ENCODE measurements at regions not wholly inside any gene's neighbourhood (a gene's known extent, or its start where the extent isn't known, plus 50 kb on each side); places are given as distances from the start of the nearest gene placed in this dataset.

GRCh38 chr12:108037960-108038359, 91.1 kb upstream of the WSCD2 start:
- no peak for DNase-seq (ENCODE audit: low read depth)

GRCh38 chr12:108039794-108040193, 89.3 kb upstream of the WSCD2 start:
- no peak for DNase-seq (ENCODE audit: low read depth)

GRCh38 chr12:108040947-108041346, 88.1 kb upstream of the WSCD2 start:
- no peak for DNase-seq (ENCODE audit: low read depth)

GRCh38 chr12:108043286-108043685, 85.8 kb upstream of the WSCD2 start:
- no peak for DNase-seq (ENCODE audit: low read depth)

GRCh38 chr12:108043750-108044533, 85.1 kb upstream of the WSCD2 start:
- no peak for DNase-seq (ENCODE audit: low read depth)

- DNase-seq (ENCODE audit: low read depth), result no peak
These were observed 83.0 kb upstream of the WSCD2 start for GRCh38 chr12:108046135-108046534.

- no peak for DNase-seq (ENCODE audit: low read depth)
These were observed 82.4 kb upstream of the WSCD2 start for GRCh38 chr12:108046650-108047049.

- no peak for DNase-seq (ENCODE audit: low read depth)
These were observed 82.0 kb upstream of the WSCD2 start for GRCh38 chr12:108047071-108047550.

- DNase-seq (ENCODE audit: low read depth), result no peak
These were observed 80.4 kb upstream of the WSCD2 start for GRCh38 chr12:108048686-108049085.

- DNase-seq (ENCODE audit: low read depth), result no peak
These were observed 78.4 kb upstream of the WSCD2 start for GRCh38 chr12:108050696-108051095.

GRCh38 chr12:108052260-108052659, 76.8 kb upstream of the WSCD2 start:
- no peak for DNase-seq (ENCODE audit: low read depth)

- DNase-seq (ENCODE audit: low read depth), result no peak
These were observed 75.6 kb upstream of the WSCD2 start for GRCh38 chr12:108053512-108053911.

- no peak for DNase-seq (ENCODE audit: low read depth)
These were observed 74.6 kb upstream of the WSCD2 start for GRCh38 chr12:108054496-108054895.

GRCh38 chr12:108055141-108055540, 73.9 kb upstream of the WSCD2 start:
- no peak for DNase-seq (ENCODE audit: low read depth)

- no peak for DNase-seq (ENCODE audit: low read depth)
These were observed 69.0 kb upstream of the WSCD2 start for GRCh38 chr12:108060067-108060466.

GRCh38 chr12:108060903-108061302, 68.2 kb upstream of the WSCD2 start:
- no peak for DNase-seq (ENCODE audit: low read depth)

GRCh38 chr12:108063192-108063591, 65.9 kb upstream of the WSCD2 start:
- DNase-seq (ENCODE audit: low read depth), result no peak

GRCh38 chr12:108065069-108065468, 64.0 kb upstream of the WSCD2 start:
- DNase-seq (ENCODE audit: low read depth), result no peak

GRCh38 chr12:108066583-108067577, 62.2 kb upstream of the WSCD2 start:
- DNase-seq (ENCODE audit: low read depth), result no peak

- no peak for DNase-seq (ENCODE audit: low read depth)
These were observed 59.4 kb upstream of the WSCD2 start for GRCh38 chr12:108069651-108070165.

GRCh38 chr12:108075561-108075960, 53.5 kb upstream of the WSCD2 start:
- DNase-seq (ENCODE audit: low read depth), result no peak

GRCh38 chr12:108076556-108076955, 52.5 kb upstream of the WSCD2 start:
- no peak for DNase-seq (ENCODE audit: low read depth)

GRCh38 chr12:108078428-108078827, 50.7 kb upstream of the WSCD2 start:
- no peak for DNase-seq (ENCODE audit: low read depth)

Data from stromal cell of bone marrow (primary cell).